Stomach (tissue), 8 donors: ENCODE measurements at regions not wholly inside any gene's neighbourhood (a gene's known extent, or its start where the extent isn't known, plus 50 kb on each side); places are given as distances from the start of the nearest gene placed in this dataset.

ENCODE experiments used
- DNase-seq, 2 donors: peaks; one replicate each; pipeline versions ENCODE4 v3.0.0 to v3.0.0-alpha.2; 2013 to 2019
- H3K27ac ChIP-seq, 5 donors: fragments of 200-600 bp in 4 of 5; sonication (generic) in 4 of 5; one replicate each; pipeline ENCODE4 v1.5.1; 2013 to 2019; ENCODE audit warnings: mild to moderate bottlenecking in 1 of 5, moderate library complexity in 1 of 5
- H3K27me3 ChIP-seq, 3 donors: fragments of 200-600 bp; sonication (generic); one replicate each; pipeline ENCODE4 v1.5.1; 2017 to 2019; ENCODE audit warnings: mixed run types in 1 of 3
- H3K36me3 ChIP-seq, 4 donors: fragments of 200-600 bp; sonication (generic); 1 replicate in 3 of 4; 2 replicates in 1 of 4; pipeline ENCODE4 v1.5.1; 2016 to 2019
- H3K4me1 ChIP-seq, 4 donors: fragments of 200-600 bp; sonication (generic); one replicate each; pipeline ENCODE4 v1.5.1; 2016 to 2019
- H3K4me3 ChIP-seq, 4 donors: fragments of 200-600 bp; sonication (generic) in 3 of 4; one replicate each; pipeline ENCODE4 v1.5.1; 2016 to 2019; ENCODE audit warnings: mild to moderate bottlenecking in 1 of 4
- H3K9me3 ChIP-seq, 4 donors: fragments of 200-600 bp; sonication (generic); one replicate each; pipeline ENCODE4 v1.5.1; 2016 to 2019
- CTCF ChIP-seq, 7 experiments: fragments of 450-650 bp in 4 of 7; fragments of 200-600 bp in 3 of 7; sonication (generic) in 3 of 7; IDR thresholded peaks; one replicate each; pipeline ENCODE4 v1.5.1; 2016 to 2019; ENCODE audit warnings: antibody characterized with exemption in 7 of 7, control low read depth in 2 of 7, mild to moderate bottlenecking in 1 of 7
- EP300 ChIP-seq: sonication (generic); formaldehyde crosslinking; IDR thresholded peaks from one replicate; pipeline ENCODE4 v1.6.1; 2017; ENCODE audit warnings: antibody characterized with exemption
- POLR2A ChIP-seq, 4 donors: fragments of 450-650 bp; IDR thresholded peaks; one replicate each; pipeline ENCODE4 v1.6.1; 2016; ENCODE audit warnings: antibody characterized with exemption in 4 of 4, control low read depth in 2 of 4, mild to moderate bottlenecking in 1 of 4, moderate library complexity in 1 of 4
- POLR2AphosphoS5 ChIP-seq, 3 donors: sonication (generic); formaldehyde crosslinking; IDR thresholded peaks; one replicate each; pipeline ENCODE4 v1.6.1; 2016; ENCODE audit warnings: antibody characterized with exemption in 3 of 3
- WGBS, 5 donors: extraction: QIAGEN DNeasy Blood & Tissue Kit in 3 of 5; methylation state at CpG; one replicate each; pipeline versions ENCODE4 v1.1.5 to v1.1.7; 2013 to 2018; 5-methylcytosine and 5-hydroxymethylcytosine counted together
- intact Hi-C: fragments of 100-400 bp; cut with DNase I; formaldehyde crosslinking; loops from one replicate; pipeline ENCODE4 v1.15.1; 2023; ENCODE audit warnings: low total_unique reads
- donor health status: healthy with polysubstance abuse.
- donor health status: Bipolar disorder and iron deficiency.
- donor health status: healthy.

- TF ChIP-seq EP300 (no peak), CTCF (IDR thresholded peaks at IDR 0.05) (no peak), POLR2AphosphoS5 (IDR thresholded peaks at IDR 0.05) (no peak), POLR2A (IDR thresholded peaks at IDR 0.05) (no peak)
- Histone ChIP-seq H3K9me3 (peaks cover 0 to 4% (median 0%) of the 10 kb centered on the region in 4 donors), H3K27ac (no peak overlapping the region), H3K27me3 (peaks cover 0 to 5% (median 0%) of the 10 kb centered on the region in 3 donors), H3K36me3 (no peaks in the 10 kb centered on the region), H3K4me3 (no peak overlapping the region), H3K4me1 (no peaks in the 10 kb centered on the region)
- DNase-seq, result no peak
- 79 to 93% (median 85%) methylated on average over 5 of the region's 5 CpGs for WGBS, 5 donors
- intact Hi-C loops, result no loop called here
Measured at GRCh38 chr9:134560206-134560605, 81.4 kb upstream of the COL5A1 start.

DNA sequence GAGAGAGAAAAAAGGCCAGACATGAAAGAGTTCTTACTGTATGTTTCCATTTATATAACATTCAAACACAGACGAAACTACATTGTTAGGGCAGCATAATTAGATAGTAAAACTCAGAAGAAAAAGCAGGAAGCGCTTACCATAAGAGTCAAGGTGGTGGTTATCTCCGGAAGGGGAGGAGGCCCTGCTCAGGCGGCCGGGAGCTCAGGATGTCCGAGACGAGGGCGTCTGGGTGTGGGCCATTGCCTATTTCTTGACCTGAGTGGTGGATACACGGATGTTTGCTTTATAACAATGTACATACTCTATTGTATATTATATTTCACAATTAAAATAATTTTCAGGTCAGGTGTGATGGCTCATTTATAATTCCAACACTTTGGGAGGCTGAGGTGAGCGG lies 80.9 kb upstream of the COL5A1 start:
- intact Hi-C loops, result no loop called here
- H3K27ac ChIP-seq, result no peak overlapping the region
- 55 to 71% (median 59%) methylated on average over 10 of the region's 10 CpGs for WGBS, 5 donors
- no peaks in the 10 kb centered on the region for H3K36me3 ChIP-seq
- no peak for TF ChIP-seq POLR2A (IDR thresholded peaks at IDR 0.05)
- TF ChIP-seq POLR2AphosphoS5 (IDR thresholded peaks at IDR 0.05), result no peak
- no peak for TF ChIP-seq CTCF (IDR thresholded peaks at IDR 0.05)
- no peak for TF ChIP-seq EP300
- H3K27me3 ChIP-seq, result peaks cover 0 to 5% (median 0%) of the 10 kb centered on the region in 3 donors
- H3K9me3 ChIP-seq, result peaks cover 0 to 4% (median 2%) of the 10 kb centered on the region in 4 donors
- no peaks in the 10 kb centered on the region for H3K4me1 ChIP-seq
- DNase-seq, result no peak
- no peak overlapping the region for H3K4me3 ChIP-seq

GRCh38 chr9:134561427-134562145 lies 80.0 kb upstream of the COL5A1 start:
- Histone ChIP-seq H3K9me3 (peaks cover 0 to 14% (median 7%) of the 10 kb centered on the region in 4 donors), H3K4me3 (no peak overlapping the region), H3K27me3 (peaks cover 0 to 3% (median 0%) of the 10 kb centered on the region in 3 donors), H3K27ac (no peak overlapping the region), H3K36me3 (no peaks in the 10 kb centered on the region), H3K4me1 (no peaks in the 10 kb centered on the region)
- intact Hi-C loops, result no loop called here
- WGBS, 5 donors, result 80 to 90% (median 87%) methylated on average over 12 of the region's 12 CpGs
- DNase-seq, result no peak
- TF ChIP-seq POLR2A (IDR thresholded peaks at IDR 0.05) (no peak), POLR2AphosphoS5 (IDR thresholded peaks at IDR 0.05) (no peak), EP300 (no peak), CTCF (IDR thresholded peaks at IDR 0.05) (no peak)

DNA sequence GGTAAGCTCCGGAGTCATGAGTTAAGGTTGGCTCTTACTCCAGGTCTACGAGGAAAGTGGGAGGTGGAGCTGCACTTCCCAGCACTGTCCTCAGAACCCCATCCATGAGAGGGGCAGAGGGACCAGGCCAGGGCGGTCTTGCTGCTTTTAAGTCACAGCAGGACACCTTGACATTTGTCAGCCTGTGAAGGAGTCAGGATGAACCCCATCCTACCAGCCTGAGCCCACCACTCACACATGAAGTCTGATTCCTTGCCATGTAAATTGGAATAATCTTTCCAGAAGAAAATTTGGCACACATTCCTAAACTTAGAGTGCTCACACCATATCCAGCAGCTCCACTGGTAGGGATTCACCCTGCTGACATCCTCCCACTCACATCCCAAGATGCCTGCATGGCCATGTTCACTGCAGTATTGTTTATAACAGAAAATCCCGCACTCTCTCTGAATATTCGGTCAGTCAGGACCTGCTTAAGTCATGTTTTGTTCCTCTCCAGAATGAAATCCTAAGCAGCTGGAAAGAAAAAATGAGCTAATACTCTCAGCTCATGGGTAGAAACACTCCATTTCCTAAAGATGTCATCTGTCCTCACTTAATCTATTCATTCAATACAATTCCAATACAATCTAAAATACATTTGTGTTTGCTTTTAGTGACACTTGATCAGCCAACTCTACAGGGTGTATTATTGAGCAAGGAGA lies 79.3 kb upstream of the COL5A1 start:
- Histone ChIP-seq H3K9me3 (peaks cover 0 to 20% (median 14%) of the 10 kb centered on the region in 4 donors), H3K27me3 (no peaks in the 10 kb centered on the region), H3K4me1 (no peaks in the 10 kb centered on the region), H3K36me3 (no peaks in the 10 kb centered on the region), H3K4me3 (no peak overlapping the region), H3K27ac (no peak overlapping the region)
- WGBS, 5 donors, result 74 to 93% (median 79%) methylated on average over 5 of the region's 5 CpGs
- no peak for DNase-seq
- intact Hi-C loops, result no loop called here
- TF ChIP-seq POLR2AphosphoS5 (IDR thresholded peaks at IDR 0.05) (no peak), CTCF (IDR thresholded peaks at IDR 0.05) (no peak), EP300 (no peak), POLR2A (IDR thresholded peaks at IDR 0.05) (no peak)
